IMR-90 (cell line): ENCODE measurements at regions not wholly inside any gene's neighbourhood (a gene's known extent, or its start where the extent isn't known, plus 50 kb on each side); places are given as distances from the start of the nearest gene placed in this dataset.

Experiments
- ATAC-seq: fragments of 200-7000 bp; cut with Tn5 transposase; 2 replicates; pipeline ENCODE4 v1.9.1; 2020; ENCODE audit warnings: low read depth, mild to moderate bottlenecking, moderate library complexity
- BruUV-seq: library from RNA; stranded (reverse); fragments of 400-500 nt; replicated peaks from 2 replicates; lab custom pipeline; 2021; lab: Mats Ljungman, UMichigan
- CTCF ChIA-PET: fragments of 300-600 bp; formaldehyde crosslinking; extraction: SDS; loops from one replicate; lab custom pipeline; 2021; ENCODE audit warnings: antibody characterized with exemption; lab: Yijun Ruan, JAX
- POLR2A ChIA-PET: fragments of 300-600 bp; sonication (Branson Sonifier 250); formaldehyde crosslinking; loops from one replicate; lab custom pipeline; 2022; ENCODE audit warnings: antibody characterized with exemption; ENCODE audit not compliant: unreplicated experiment; lab: Charles Lee
- DNase-seq: peaks from one replicate; pipeline ENCODE4 v3.0.0; 2013
- H2AFZ ChIP-seq: replicated peaks from 2 replicates; pipeline ENCODE3; 2013; ENCODE audit warnings: low read length, mild to moderate bottlenecking; ENCODE audit not compliant: poor library complexity
- H2AK5ac ChIP-seq: 2 replicates; pipeline ENCODE4 v1.6.1; 2013; ENCODE audit warnings: low read depth, low read length, inconsistent platforms
- H2AK9ac ChIP-seq: replicated peaks from 2 replicates; pipeline ENCODE3; 2013; ENCODE audit warnings: mild to moderate bottlenecking, low read depth, low read length, moderate library complexity; ENCODE audit not compliant: poor library complexity
- H2BK120ac ChIP-seq: 2 replicates; pipeline ENCODE4 v1.6.1; 2013; ENCODE audit warnings: low read depth, low read length, inconsistent platforms
- H2BK15ac ChIP-seq: 3 replicates; pipeline ENCODE4 v1.6.1; 2013; ENCODE audit warnings: low read depth, low read length, inconsistent platforms
- H2BK20ac ChIP-seq: 2 replicates; pipeline ENCODE4 v1.6.1; 2013; ENCODE audit warnings: low read depth, mild to moderate bottlenecking, inconsistent platforms, low read length, moderate library complexity
- H2BK5ac ChIP-seq: 2 replicates; pipeline ENCODE4 v1.6.1; 2013; ENCODE audit warnings: mild to moderate bottlenecking, low read depth, low read length, inconsistent platforms; ENCODE audit not compliant: poor library complexity, severe bottlenecking
- H3K14ac ChIP-seq: replicated peaks from 2 replicates; pipeline ENCODE4 v1.6.1; 2013; ENCODE audit warnings: low read depth, low read length, inconsistent platforms
- H3K18ac ChIP-seq: 2 replicates; pipeline ENCODE4 v1.6.1; 2013; ENCODE audit warnings: low read depth, low read length, control low read depth
- H3K23ac ChIP-seq: 2 replicates; pipeline ENCODE4 v1.6.1; 2013; ENCODE audit warnings: low read depth, low read length, inconsistent platforms
- H3K27ac ChIP-seq: 2 replicates; pipeline ENCODE4 v1.5.1; 2013; ENCODE audit warnings: mild to moderate bottlenecking, control low read depth, low read length; ENCODE audit not compliant: insufficient read depth
- H3K27me3 ChIP-seq: 2 replicates; pipeline ENCODE4 v1.6.1; 2013; ENCODE audit warnings: low read length; ENCODE audit not compliant: control insufficient read depth, insufficient read depth
- H3K36me3 ChIP-seq: 2 replicates; pipeline ENCODE4 v1.6.1; 2013; ENCODE audit warnings: low read length, mixed read lengths; ENCODE audit not compliant: control insufficient read depth, insufficient read depth
- H3K4ac ChIP-seq: 2 replicates; pipeline ENCODE4 v1.6.1; 2013; ENCODE audit warnings: low read depth, low read length, inconsistent platforms
- H3K4me1 ChIP-seq: 2 replicates; pipeline ENCODE4 v1.6.1; 2013; ENCODE audit warnings: low read length, mixed read lengths; ENCODE audit not compliant: control insufficient read depth, insufficient read depth
- H3K4me2 ChIP-seq: 2 replicates; pipeline ENCODE4 v1.6.1; 2013; ENCODE audit warnings: low read depth, mild to moderate bottlenecking, control low read depth, low read length, moderate library complexity
- H3K4me3 ChIP-seq: 2 replicates; pipeline ENCODE4 v1.5.1; 2013; ENCODE audit warnings: low read depth, mild to moderate bottlenecking, control low read depth, low read length, moderate library complexity; ENCODE audit not compliant: insufficient read depth
- H3K56ac ChIP-seq: 2 replicates; pipeline ENCODE4 v1.6.1; 2013; ENCODE audit warnings: low read length, inconsistent platforms; ENCODE audit not compliant: insufficient read depth; ENCODE audit errors: extremely low read depth
- H3K79me1 ChIP-seq, 2 experiments: 2 replicates each; pipeline ENCODE4 v1.6.1; 2013; ENCODE audit warnings: low read length in 2 of 2, inconsistent platforms in 1 of 2, low read depth in 1 of 2
- H3K9ac ChIP-seq: 2 replicates; pipeline ENCODE4 v1.6.1; 2013; ENCODE audit warnings: low read depth, low read length, control low read depth
- H3K9me1 ChIP-seq: 2 replicates; pipeline ENCODE4 v1.6.1; 2013; ENCODE audit warnings: low read length, inconsistent platforms; ENCODE audit not compliant: insufficient read depth
- H3K9me3 ChIP-seq: 2 replicates; pipeline ENCODE4 v1.6.1; 2013; ENCODE audit warnings: low read length; ENCODE audit not compliant: control insufficient read depth, insufficient read depth
- H4K20me1 ChIP-seq: 2 replicates; pipeline ENCODE4 v1.6.1; 2013; ENCODE audit warnings: low read length, inconsistent platforms; ENCODE audit not compliant: insufficient read depth
- H4K5ac ChIP-seq: 2 replicates; pipeline ENCODE4 v1.6.1; 2013; ENCODE audit warnings: mild to moderate bottlenecking, low read depth, low read length, control low read depth
- H4K8ac ChIP-seq, 2 experiments: 2 replicates each; pipeline ENCODE4 v1.6.1; 2013; ENCODE audit warnings: low read depth in 2 of 2, low read length in 2 of 2, control low read depth in 1 of 2, inconsistent platforms in 1 of 2
- H4K91ac ChIP-seq: 2 replicates; pipeline ENCODE4 v1.6.1; 2013; ENCODE audit warnings: low read depth, low read length, inconsistent platforms; ENCODE audit not compliant: insufficient read depth
- CTCF ChIP-seq: conservative IDR thresholded peaks from 2 replicates; pipeline ENCODE4 v1.5.1; 2012; ENCODE audit warnings: mild to moderate bottlenecking, low read depth, low read length, improper control_type of control experiment
- MAFK ChIP-seq: IDR thresholded peaks from 2 replicates; pipeline ENCODE4 v1.6.1; 2012; ENCODE audit warnings: low read depth, low read length, improper control_type of control experiment
- NFE2L2 ChIP-seq: fragments of 150-350 bp; IDR thresholded peaks from 2 replicates; pipeline ENCODE4 v1.6.1; 2016; ENCODE audit warnings: low read depth, mild to moderate bottlenecking, low read length
- POLR2A ChIP-seq: IDR thresholded peaks from 2 replicates; pipeline ENCODE4 v1.6.1; 2012; ENCODE audit warnings: mild to moderate bottlenecking, low read depth, low read length
- RAD21 ChIP-seq: IDR thresholded peaks from 2 replicates; pipeline ENCODE4 v1.6.1; 2012; ENCODE audit warnings: low read length, improper control_type of control experiment
- WGBS, 2 experiments: methylation state at CpG; one replicate each; pipeline versions ENCODE4 v1.1.5 to v1.1.7; 2013; ENCODE audit warnings: missing lambda C conversion rate in 2 of 2; ENCODE audit not compliant: insufficient read length in 1 of 2; ENCODE audit errors: extremely low coverage in 2 of 2; 5-methylcytosine and 5-hydroxymethylcytosine counted together
- dilution Hi-C: fragments of 300-500 bp; cut with HindIII; formaldehyde crosslinking; loops from one replicate; pipeline ENCODE4 v1.14.3; 2018; ENCODE audit warnings: low sequenced_read_pairs; ENCODE audit not compliant: unreplicated experiment
- in situ Hi-C: fragments of 300-500 bp; cut with MboI; formaldehyde crosslinking; loops from 3 replicates; pipeline ENCODE4 v1.14.3; 2019; ENCODE audit warnings: low sequenced_read_pairs, inconsistent platforms, mixed read lengths
- intact Hi-C: fragments of 100-400 bp; cut with micrococcal nuclease; formaldehyde crosslinking; loops from 2 replicates; pipeline ENCODE4 v1.10.0; 2022

GRCh38 chr3:22236490-22237270 is 485.7 kb upstream of the ZNF385D start:
- Histone ChIP-seq H3K4ac (no peak overlapping the region), H3K9me3 (peaks cover 2% of the 10 kb centered on the region; the same call in 1 of the 2 replicates), H3K27ac (no peak overlapping the region), H3K4me1 (no peaks in the 10 kb centered on the region), H4K91ac (no peak overlapping the region), H3K36me3 (no peaks in the 10 kb centered on the region), H3K9ac (no peak overlapping the region), H3K27me3 (no peaks in the 10 kb centered on the region), H3K18ac (no peak overlapping the region), H2AFZ (no peak overlapping the region), H2BK120ac (no peak overlapping the region), H3K23ac (no peak overlapping the region), H2BK15ac (no peak overlapping the region), H2AK5ac (no peak overlapping the region), H4K20me1 (no peaks in the 10 kb centered on the region), H3K4me2 (no peak overlapping the region), H4K8ac (no peak overlapping the region), H2BK20ac (no peak overlapping the region), H3K56ac (no peak overlapping the region), H3K14ac (no peak overlapping the region), H3K4me3 (no peak overlapping the region), H3K79me1 (no peaks in the 10 kb centered on the region), H2BK5ac (no peak overlapping the region), H3K9me1 (no peaks in the 10 kb centered on the region), H2AK9ac (no peak overlapping the region), H4K5ac (no peak overlapping the region)
- CTCF ChIA-PET, result no interaction called here
- dilution Hi-C loops (no loop called here), in situ Hi-C loops (no loop called here), intact Hi-C loops (no loop called here)
- TF ChIP-seq MAFK (no peak), CTCF (no peak), POLR2A (no peak), RAD21 (no peak), NFE2L2 (peak; percentile 61)
- POLR2A ChIA-PET, result no interaction called here
- DNase-seq (no peak), ATAC-seq (no peak)
- BruUV-seq, result no TSS peak
- WGBS, 2 experiments, result no CpG with 5 or more reads among the region's 3 CpGs
